Esophagus muscularis mucosa (tissue), 4 donors: ENCODE measurements at regions not wholly inside any gene's neighbourhood (a gene's known extent, or its start where the extent isn't known, plus 50 kb on each side); places are given as distances from the start of the nearest gene placed in this dataset.

Experiments
- EP300 ChIP-seq: sonication (generic); formaldehyde crosslinking; IDR thresholded peaks from one replicate; pipeline ENCODE4 v1.6.1; 2017; ENCODE audit warnings: antibody characterized with exemption
- POLR2A ChIP-seq: fragments of 450-650 bp; IDR thresholded peaks from one replicate; pipeline ENCODE4 v1.6.1; 2017; ENCODE audit warnings: antibody characterized with exemption, moderate library complexity, mild to moderate bottlenecking, low read depth
- TF ChIP-seq, protein P1 (sequence below), 3 experiments: fragments of 200-600 bp in 2 of 3; fragments of 450-650 bp in 1 of 3; sonication (generic) in 2 of 3; IDR thresholded peaks; one replicate each; pipeline ENCODE4 v1.5.1; 2017 to 2019; ENCODE audit warnings: antibody characterized with exemption in 3 of 3, mild to moderate bottlenecking in 2 of 3, moderate library complexity in 1 of 3

DNA sequence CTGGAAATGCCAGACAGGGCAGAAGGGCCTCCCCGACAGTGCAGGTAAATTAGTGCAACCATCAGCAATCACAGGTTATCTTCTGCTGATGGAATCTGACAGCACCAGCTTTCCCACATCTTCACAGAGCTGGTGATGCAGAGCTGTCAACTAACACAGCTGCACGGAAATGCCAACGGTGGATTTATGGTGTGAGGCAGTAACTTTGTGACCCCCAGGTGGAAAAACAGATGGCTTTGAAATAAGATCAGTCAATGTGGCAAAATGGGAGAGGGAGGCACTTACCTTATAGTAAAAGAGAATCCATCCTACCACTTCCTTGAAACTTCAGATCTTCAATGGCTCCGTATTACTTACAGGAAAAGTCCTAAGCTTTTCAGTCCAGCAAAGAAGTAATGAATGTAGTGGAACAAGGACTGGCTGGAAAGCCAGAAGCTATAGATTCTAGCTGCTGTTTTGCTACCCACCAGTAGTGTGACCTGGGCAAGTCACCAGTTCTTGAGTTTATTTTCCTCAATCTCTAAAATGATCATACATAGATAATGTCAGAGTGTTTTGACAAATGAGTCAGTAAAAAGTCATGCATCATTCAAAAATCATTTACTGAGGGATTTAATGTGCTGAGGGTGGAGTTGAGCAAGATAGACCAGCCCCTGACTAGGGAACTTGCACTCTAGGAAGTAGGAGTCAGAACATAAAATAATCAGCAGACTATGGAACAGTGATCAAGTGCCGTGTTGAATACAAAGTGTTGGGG lies 245.7 kb upstream of the JUN start:
- TF ChIP-seq, protein P1, sequence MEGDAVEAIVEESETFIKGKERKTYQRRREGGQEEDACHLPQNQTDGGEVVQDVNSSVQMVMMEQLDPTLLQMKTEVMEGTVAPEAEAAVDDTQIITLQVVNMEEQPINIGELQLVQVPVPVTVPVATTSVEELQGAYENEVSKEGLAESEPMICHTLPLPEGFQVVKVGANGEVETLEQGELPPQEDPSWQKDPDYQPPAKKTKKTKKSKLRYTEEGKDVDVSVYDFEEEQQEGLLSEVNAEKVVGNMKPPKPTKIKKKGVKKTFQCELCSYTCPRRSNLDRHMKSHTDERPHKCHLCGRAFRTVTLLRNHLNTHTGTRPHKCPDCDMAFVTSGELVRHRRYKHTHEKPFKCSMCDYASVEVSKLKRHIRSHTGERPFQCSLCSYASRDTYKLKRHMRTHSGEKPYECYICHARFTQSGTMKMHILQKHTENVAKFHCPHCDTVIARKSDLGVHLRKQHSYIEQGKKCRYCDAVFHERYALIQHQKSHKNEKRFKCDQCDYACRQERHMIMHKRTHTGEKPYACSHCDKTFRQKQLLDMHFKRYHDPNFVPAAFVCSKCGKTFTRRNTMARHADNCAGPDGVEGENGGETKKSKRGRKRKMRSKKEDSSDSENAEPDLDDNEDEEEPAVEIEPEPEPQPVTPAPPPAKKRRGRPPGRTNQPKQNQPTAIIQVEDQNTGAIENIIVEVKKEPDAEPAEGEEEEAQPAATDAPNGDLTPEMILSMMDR (IDR thresholded peaks at IDR 0.05): no peak
- TF ChIP-seq EP300 (no peak), POLR2A (no peak)
